GM18517 (cell line): ENCODE measurements at regions not wholly inside any gene's neighbourhood (a gene's known extent, or its start where the extent isn't known, plus 50 kb on each side); places are given as distances from the start of the nearest gene placed in this dataset.
"Not testable (repeated sequence)": the region's sequence is repeated elsewhere in the genome, so short reads cannot be mapped to it uniquely, and the experiment has no call there.

Experiments used
- ATAC-seq: cut with Tn5 transposase; IDR thresholded peaks from one replicate; pipeline ENCODE4 v1.9.1; 2021; ENCODE audit warnings: mild to moderate bottlenecking, moderate library complexity; ENCODE audit not compliant: unreplicated experiment

GRCh38 chr14:53412819-53413675, 259.9 kb upstream of the DDHD1 start:
- no peak for ATAC-seq

DNA sequence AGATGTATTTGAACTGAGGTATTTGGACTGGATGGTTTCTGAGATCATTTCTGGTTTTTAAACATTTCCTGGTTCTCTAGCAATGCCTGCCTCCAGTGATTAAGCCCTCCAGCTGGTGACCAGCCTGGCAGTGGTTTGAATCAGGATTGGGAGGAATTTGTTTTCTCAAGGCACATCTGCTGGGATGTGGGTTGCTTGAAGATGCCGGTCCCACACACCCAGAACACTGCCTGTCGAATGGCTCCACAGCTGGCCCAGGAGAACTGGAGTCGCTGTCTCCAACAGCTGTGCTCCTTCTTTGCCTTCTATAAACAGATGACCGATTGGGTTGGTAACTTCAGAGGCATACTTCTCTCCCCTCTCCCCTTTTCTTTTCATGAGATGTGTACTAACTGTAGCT, 258.0 kb upstream of the DDHD1 start:
- no peak for ATAC-seq

- no peak for ATAC-seq
These were observed 256.8 kb upstream of the DDHD1 start for GRCh38 chr14:53409969-53410368.

DNA sequence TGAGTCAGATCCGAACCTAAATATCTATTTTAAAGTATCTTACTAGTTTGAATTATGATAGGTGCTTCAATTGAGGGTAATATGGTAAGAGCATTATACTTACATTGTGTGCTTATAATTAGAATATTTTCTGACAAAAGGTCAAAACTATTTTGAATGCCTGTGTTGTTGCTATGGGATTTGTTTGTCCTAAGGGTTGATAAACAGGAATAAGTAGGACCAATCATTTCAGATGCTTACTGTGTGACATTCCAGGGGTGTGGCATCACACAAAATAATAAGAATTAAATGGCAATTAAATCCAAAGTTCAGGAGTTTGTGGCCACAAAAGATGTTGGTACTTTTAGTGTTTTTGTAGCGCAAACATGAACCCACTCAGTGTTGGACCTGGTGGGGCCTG, 256.2 kb upstream of the DDHD1 start:
- no peak for ATAC-seq

- ATAC-seq: no peak
These were observed 255.2 kb upstream of the DDHD1 start for GRCh38 chr14:53408175-53408879.

- ATAC-seq: no peak
These were observed 253.4 kb upstream of the DDHD1 start for GRCh38 chr14:53406519-53406918.

DNA sequence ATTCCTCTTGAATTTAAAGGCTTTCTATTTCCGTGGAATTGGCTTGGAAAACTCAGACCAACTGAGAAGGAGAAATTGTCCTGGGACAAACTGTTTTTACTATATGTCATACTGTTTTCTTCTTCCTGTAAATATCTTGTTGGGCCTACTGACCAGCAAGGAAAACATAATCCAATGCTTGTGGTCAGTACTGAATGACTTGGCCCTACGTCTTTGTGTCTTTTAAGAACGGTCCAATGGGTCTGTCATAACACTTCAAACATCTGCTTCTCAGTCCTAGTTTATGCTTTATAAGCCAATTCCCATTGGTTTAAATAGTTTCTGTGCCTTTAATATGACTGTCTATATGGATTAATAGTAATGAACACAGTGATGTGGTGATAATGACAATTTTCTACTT, 248.5 kb upstream of the DDHD1 start:
- ATAC-seq: no peak

GRCh38 chr14:53399057-53399456, 245.9 kb upstream of the DDHD1 start:
- no peak for ATAC-seq

DNA sequence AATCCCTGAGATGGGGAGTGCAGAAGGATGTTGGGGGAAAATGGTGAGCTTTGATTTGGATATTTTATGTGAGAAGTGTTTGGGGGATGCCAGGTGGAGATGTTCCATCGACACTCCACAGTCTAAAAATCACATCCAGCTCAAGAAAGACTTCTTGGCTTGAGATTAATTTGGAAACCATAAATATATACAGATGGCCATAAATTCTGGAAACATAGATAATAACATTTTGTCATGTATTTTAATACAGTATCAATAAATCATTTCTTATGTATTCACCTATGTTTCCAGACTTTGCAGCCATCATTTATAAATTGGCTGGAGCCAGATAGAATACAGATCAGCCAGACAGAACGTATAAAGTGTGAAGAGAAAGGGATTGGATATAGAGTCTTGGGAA, 245.5 kb upstream of the DDHD1 start:
- no peak for ATAC-seq

- ATAC-seq: not testable (repeated sequence)
These were observed 242.1 kb upstream of the DDHD1 start for GRCh38 chr14:53395267-53395666.

DNA sequence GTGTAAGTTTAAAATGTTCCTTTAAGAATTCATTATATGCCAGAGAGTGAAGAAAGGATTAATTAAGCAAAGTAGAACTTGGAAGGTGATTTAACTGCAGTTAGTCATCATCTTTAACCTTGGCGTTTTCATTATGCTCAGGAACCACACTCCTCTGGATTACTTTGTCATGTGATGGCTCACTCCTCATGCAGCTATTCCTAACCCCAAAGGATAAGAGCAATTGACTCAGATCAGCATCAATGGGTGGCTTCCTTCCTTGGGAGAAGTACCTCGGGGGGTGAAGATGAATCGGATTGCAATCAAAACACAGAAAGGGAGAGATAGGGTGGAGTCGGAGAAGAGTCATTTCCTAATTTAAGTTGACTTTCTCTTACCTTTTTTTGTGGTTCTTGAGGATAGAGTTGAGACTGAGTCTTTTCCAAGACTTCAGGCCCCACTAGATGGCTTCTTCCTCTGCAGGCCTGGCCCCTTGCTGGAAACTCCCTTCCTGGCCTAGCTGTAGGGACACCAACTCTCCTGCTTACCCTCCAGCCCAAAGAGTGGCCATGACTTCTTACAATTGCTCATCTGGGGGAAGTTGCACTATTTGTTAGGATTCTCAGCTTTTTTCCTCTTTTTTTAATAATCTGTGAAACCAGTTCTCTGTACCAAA, 238.6 kb upstream of the DDHD1 start:
- no peak for ATAC-seq

DNA sequence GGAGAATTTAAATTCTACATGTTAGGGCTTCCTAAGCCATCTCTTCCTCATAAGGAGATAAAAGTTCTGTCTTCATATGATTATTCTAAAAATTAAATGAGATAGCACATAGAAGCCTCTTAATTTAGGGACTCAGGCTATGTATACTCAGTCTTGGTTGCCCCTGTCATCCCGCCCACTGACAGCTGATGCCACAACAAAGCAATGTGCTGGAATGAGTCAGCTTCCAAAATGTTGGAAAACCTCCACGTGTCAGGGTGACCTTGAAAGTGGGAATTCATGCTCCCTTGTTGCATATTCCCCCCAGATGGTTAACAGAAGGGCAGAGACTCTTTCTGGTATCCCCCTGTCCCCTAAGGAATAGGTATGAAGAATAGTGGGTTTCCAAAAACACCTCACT, 238.0 kb upstream of the DDHD1 start:
- ATAC-seq: no peak

DNA sequence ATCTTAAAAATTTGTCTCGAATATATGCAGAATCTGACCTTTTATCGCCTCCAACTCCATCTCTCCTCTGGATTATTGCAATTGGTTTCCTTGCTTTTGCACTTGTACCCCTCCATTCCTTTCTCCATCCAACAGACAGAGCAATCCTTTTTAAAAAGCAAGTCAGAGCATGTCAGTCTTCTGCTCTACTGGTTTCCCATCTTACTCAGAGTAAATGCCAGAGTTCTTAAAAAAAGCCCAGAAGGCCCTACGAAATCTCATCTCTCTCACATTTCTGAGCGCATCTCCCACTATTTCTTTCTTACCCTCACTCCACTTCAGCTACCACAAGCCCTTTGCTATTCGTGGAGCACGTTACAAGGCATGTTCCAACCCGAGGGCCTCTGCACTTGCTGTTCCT, 236.9 kb upstream of the DDHD1 start:
- ATAC-seq: no peak

GRCh38 chr14:53389202-53389601, 236.1 kb upstream of the DDHD1 start:
- no peak for ATAC-seq

- no peak for ATAC-seq
These were observed 233.2 kb upstream of the DDHD1 start for GRCh38 chr14:53386362-53386761.

DNA sequence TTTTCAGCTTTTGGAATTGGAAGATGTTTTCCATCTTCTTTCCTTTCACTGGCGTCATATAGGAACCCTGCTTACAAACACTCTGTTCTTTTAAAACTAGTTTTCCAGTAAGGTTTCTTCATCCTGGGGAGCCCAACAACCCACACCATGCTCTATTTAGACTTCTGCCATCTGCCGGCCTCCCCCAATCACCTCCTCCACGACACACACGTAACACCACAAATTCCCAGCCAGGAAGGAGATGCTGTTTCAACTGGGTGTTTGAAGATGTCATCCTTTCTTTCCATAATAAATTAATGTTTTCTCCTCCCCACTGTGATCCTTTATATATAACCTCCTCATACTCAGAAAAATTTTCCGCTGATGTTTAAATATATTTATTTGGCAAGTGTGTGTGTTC, 231.4 kb upstream of the DDHD1 start:
- no peak for ATAC-seq

- ATAC-seq: no peak
These were observed 230.9 kb upstream of the DDHD1 start for GRCh38 chr14:53384073-53384472.

- no peak for ATAC-seq
These were observed 228.8 kb upstream of the DDHD1 start for GRCh38 chr14:53381895-53382294.

DNA sequence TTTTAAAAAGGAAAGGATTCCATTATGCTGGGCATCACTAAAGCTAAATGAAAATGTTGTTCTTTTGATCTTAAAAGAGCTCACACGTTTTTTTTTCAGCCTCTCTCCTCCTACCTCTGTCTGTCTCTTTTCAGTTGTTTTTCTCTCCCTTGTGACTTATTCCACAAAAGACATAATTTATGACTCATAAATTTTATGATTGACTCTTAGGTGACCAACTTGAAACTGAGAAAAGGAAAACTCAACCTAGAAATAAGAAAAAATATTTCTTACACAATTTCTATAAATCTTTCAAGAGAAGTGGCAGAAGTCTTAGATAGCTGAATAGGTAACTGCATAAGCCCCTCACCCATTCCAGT, 227.7 kb upstream of the DDHD1 start:
- no peak for ATAC-seq

GRCh38 chr14:53380052-53380866, 227.1 kb upstream of the DDHD1 start:
- no peak for ATAC-seq

DNA sequence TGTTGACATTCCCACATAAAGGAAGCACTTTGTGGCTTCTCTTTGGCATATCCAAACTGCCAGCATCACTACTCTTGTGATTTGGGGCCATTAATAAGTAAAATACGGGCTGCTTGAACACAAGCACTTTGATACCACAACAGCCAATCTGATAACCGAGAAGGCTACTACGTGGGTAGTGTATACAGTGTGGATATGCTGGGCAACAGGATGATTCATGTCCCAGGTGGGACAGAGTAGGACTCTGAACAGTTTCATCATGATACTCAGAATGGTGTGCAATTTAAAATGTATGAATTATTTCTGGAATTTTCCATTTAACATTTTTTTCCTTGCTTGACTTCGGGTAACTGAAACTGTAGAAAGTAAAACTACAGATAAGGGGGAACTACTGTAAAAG, 225.0 kb upstream of the DDHD1 start:
- no peak for ATAC-seq
